NT2/D1 (cell line): ENCODE measurements at regions not wholly inside any gene's neighbourhood (a gene's known extent, or its start where the extent isn't known, plus 50 kb on each side); places are given as distances from the start of the nearest gene placed in this dataset.

Experiments used
- SUZ12 ChIP-seq: IDR thresholded peaks from 2 replicates; pipeline ENCODE4 v1.6.1; 2011; ENCODE audit not compliant: insufficient read length, insufficient read depth; ENCODE audit errors: extremely low read depth
- YY1 ChIP-seq: IDR thresholded peaks from 2 replicates; pipeline ENCODE4 v1.6.1; 2011; ENCODE audit not compliant: insufficient read length, insufficient read depth
- ZNF274 ChIP-seq: IDR thresholded peaks from 2 replicates; pipeline ENCODE4 v1.6.1; 2011; ENCODE audit warnings: mild to moderate bottlenecking, low read depth, low read length

GRCh38 chr5:155252717-155253116 lies 239.2 kb downstream of the KIF4B start:
- no peak for TF ChIP-seq ZNF274
- no peak for TF ChIP-seq YY1
- TF ChIP-seq SUZ12 = no peak
